K562 (cell line): ENCODE measurements at regions not wholly inside any gene's neighbourhood (a gene's known extent, or its start where the extent isn't known, plus 50 kb on each side); places are given as distances from the start of the nearest gene placed in this dataset.

Experiments
- ESRRB ChIP-seq: fragments of 250-450 bp; sonication (Bioruptor Pico); IDR thresholded peaks from 2 replicates; pipeline ENCODE4 v1.5.0; 2020; ENCODE audit warnings: mild to moderate bottlenecking, moderate library complexity, borderline replicate concordance
- HMGXB4 ChIP-seq: sonication (generic); formaldehyde crosslinking; IDR thresholded peaks from 2 replicates; pipeline ENCODE4 v1.8.1; 2023; ENCODE audit warnings: mild to moderate bottlenecking, missing genetic modification reagents
- RHOXF2B ChIP-seq: fragments of 250-450 bp; sonication (Bioruptor Pico); conservative IDR thresholded peaks from 2 replicates; pipeline ENCODE4 v1.5.1; 2021
- TARDBP ChIP-seq: fragments of 450-650 bp; IDR thresholded peaks from 2 replicates; pipeline ENCODE4 v1.6.1; 2016
- ZFPM2 ChIP-seq: fragments of 250-450 bp; sonication (Bioruptor Pico); IDR thresholded peaks from 2 replicates; pipeline ENCODE4 v1.5.1; 2022; ENCODE audit warnings: mild to moderate bottlenecking

GRCh38 chr1:112798292-112798691, 83.2 kb upstream of the PPM1J start:
- TF ChIP-seq ZFPM2 (CRISPR knock-in tag) (no peak), ESRRB (CRISPR knock-in tag) (no peak), TARDBP (no peak), RHOXF2B (CRISPR knock-in tag) (no peak), HMGXB4 (CRISPR knock-in tag) (no peak)
